ENCODE measurements at regions not wholly inside any gene's neighbourhood (a gene's known extent, or its start where the extent isn't known, plus 50 kb on each side); places are given as distances from the start of the nearest gene placed in this dataset.
"Not testable (repeated sequence)": the region's sequence is repeated elsewhere in the genome, so short reads cannot be mapped to it uniquely, and the experiment has no call there.

- no peak for DNase-seq
Measured at GRCh38 chr5:124148574-124148973, 597.9 kb downstream of the ZNF608 start.

DNA sequence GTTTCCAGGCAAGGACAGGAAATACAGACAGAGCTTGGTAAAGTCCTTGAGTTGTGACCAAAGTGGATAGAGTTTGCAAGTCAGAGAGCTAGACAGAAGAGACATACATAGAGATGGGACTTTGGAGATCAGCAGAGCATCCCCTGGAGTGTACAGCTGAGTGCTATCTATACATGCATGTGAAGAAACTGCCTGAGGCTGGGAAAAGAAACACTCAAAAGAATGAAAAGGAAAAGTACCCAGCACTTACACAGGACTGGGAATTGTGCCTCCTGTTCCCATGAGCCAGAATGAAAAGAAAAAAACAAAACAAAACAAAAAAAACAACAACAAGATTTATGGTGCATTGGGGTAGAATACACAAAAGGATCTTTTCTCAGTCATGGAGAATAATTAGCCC is 606.4 kb downstream of the ZNF608 start:
- DNase-seq, result no peak

- DNase-seq, result no peak
Measured at GRCh38 chr5:124139477-124139876, 607.0 kb downstream of the ZNF608 start.

DNA sequence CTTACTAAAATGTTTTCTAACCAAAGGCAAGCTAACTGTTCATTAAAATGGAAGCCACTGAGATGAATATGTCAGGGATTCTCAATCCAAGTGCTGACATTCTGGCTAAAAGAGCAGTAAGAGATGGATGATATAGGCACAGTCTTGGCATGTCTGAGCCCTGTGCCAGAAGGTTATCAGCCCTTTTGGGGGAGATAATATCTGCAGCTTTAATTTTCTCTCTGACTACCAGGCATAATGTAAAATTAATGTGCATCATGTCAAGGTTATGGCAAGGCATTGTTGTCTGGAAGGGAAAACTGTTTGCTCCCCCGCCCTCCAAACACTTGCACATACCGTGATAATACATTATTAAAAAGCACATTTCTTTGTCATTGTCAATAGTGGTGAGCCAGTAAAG is 609.8 kb downstream of the ZNF608 start:
- DNase-seq, result no peak

GRCh38 chr5:124134941-124135340 is 611.5 kb downstream of the ZNF608 start:
- no peak for DNase-seq

GRCh38 chr5:124133406-124133805 is 613.0 kb downstream of the ZNF608 start:
- DNase-seq, result no peak

DNA sequence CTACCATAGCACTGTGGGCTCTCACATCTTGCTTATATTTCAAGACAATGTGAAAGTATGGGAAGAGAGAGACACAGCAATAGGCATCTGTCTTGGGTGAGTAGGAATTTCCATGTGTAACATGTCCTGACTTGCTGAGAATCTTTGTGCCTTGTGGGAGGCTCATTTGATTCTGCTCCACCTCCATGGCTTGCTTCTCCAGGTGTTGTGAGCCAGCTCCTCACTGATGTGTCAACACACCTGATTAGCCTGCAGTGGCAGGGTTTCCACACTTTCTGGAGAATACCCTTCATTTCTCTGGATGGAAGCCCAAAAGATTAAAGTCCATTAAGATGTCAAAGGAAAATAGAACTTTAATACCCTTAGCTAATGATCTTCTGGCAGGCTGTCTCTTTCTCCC is 613.6 kb downstream of the ZNF608 start:
- DNase-seq, result no peak

GRCh38 chr5:124131466-124131865 is 615.0 kb downstream of the ZNF608 start:
- DNase-seq, result no peak

- DNase-seq, result no peak
Measured at GRCh38 chr5:124130816-124131215, 615.6 kb downstream of the ZNF608 start.

DNA sequence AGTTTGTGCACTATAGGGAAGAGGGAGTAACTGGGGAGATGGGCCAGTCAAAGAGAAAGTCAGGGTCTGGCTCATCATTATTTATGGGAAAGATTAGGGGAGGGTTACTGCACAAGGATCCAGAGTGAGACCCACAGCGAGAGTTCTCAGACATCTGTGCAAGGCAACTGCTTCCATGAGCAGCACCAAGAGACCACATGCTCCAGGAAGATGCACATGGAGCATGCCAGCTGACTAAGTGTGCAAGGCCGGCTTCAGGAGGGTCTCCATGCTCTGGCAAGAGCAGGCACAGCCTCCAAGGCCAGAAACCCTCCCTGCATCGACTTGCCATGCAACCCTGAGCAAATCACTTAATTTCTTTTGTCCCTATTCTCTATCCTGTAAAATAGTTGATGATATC is 616.9 kb downstream of the CSNK1G3 start:
- no peak for DNase-seq

DNA sequence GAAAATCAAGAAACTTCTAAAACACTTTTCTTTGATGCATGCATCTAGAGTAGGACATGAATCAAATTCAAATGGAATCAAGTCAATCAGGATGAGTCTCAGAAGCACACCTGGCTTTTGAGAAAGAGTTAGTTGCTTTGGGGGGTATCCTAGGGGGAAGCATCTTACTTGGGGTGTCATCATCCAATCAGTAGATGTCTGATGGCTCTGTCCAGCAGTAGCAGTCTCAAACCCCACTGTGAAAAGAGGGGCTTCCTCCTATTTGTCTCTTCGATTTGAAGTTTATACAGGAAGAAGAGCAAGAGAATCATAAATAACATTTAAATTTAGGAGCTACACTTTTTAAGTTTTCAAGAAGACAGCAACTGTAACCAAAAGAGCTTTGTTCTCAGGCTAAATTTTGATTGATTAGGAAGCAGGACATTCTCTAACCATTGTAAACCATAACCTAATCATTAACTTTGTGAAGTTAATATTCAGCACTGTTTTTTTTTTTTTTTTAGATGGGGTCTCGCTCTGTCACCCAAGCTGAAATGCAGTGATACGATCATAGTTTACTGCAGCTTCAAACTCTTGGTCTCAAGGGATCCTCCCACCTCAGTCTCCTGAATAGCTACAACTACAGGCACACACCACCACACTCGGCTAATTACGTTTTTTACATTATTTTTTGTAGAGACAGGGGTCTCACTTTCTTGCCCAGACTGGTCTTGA is 614.7 kb downstream of the CSNK1G3 start:
- no peak for DNase-seq

GRCh38 chr5:124124711-124125229 is 612.8 kb downstream of the CSNK1G3 start:
- no peak for DNase-seq

- no peak for DNase-seq
Measured at GRCh38 chr5:124121198-124121597, 609.2 kb downstream of the CSNK1G3 start.

GRCh38 chr5:124114911-124115310 is 602.9 kb downstream of the CSNK1G3 start:
- DNase-seq, result no peak

GRCh38 chr5:124111886-124112285 is 599.9 kb downstream of the CSNK1G3 start:
- no peak for DNase-seq

- DNase-seq, result no peak
Measured at GRCh38 chr5:124110942-124111341, 599.0 kb downstream of the CSNK1G3 start.

- DNase-seq, result no peak
Measured at GRCh38 chr5:124105326-124105725, 593.3 kb downstream of the CSNK1G3 start.

DNA sequence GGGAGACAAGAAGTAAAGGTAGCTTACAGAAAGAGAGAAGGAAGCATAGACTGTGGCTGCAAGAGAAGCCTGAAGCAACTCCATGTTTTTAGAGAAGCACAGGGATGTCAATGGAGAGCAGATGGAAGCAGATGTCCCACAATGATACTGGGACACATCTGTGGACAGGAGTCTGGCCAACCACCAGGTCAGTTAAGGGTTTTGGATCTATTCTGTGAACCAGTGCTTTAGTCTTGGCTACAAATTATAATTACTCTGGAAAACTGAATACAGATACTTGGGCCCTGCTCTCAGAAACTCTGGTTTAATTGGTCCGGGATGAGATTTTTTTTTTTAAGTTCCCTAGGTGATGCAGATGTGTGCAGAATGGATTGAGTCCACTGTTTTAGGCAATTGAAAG is 592.8 kb downstream of the CSNK1G3 start:
- DNase-seq, result no peak

DNA sequence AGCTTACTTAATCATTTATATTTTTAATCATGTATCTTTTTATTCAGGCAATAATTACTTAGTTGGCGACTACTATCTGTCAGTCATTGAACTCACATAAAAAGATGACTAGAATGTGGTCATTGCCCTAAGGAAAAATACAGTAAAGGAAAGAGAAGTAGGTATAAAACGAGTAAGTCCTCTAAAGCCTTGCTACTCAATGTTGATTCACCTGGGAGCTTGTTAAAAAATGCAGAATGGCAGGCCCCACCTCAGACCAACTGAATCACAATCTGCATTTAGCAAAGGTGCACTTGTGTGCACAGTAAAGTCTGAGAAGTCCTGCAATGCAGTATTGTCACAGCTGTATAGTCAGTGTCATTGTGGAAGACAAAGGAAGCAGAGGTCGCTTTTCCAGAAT is 592.4 kb downstream of the CSNK1G3 start:
- no peak for DNase-seq

- no peak for DNase-seq
Measured at GRCh38 chr5:124103671-124104070, 591.7 kb downstream of the CSNK1G3 start.

- DNase-seq, result not testable (repeated sequence)
Measured at GRCh38 chr5:124103056-124103455, 591.1 kb downstream of the CSNK1G3 start.

DNA sequence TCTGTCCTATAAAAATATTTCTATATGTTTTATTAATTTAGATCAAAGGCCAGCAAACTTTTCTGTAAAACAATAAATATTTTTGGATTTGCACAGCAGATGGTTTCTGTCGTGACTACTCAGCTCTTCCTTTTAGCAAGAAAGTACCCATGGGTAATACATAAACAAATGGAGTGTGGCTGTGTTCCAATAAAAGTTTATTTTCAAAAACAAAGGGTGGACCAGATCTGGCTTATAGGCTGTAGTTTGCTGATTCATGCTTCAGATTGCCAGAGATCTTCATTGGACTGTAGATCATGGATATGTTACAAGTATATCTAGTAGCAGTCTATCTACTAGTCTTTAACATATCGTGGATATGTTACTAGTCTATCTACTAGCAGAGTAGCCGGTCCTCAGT is 590.5 kb downstream of the CSNK1G3 start:
- no peak for DNase-seq

GRCh38 chr5:124093658-124094057 is 581.7 kb downstream of the CSNK1G3 start:
- DNase-seq, result no peak

- DNase-seq, result no peak
Measured at GRCh38 chr5:124090115-124090514, 578.1 kb downstream of the CSNK1G3 start.

DNA sequence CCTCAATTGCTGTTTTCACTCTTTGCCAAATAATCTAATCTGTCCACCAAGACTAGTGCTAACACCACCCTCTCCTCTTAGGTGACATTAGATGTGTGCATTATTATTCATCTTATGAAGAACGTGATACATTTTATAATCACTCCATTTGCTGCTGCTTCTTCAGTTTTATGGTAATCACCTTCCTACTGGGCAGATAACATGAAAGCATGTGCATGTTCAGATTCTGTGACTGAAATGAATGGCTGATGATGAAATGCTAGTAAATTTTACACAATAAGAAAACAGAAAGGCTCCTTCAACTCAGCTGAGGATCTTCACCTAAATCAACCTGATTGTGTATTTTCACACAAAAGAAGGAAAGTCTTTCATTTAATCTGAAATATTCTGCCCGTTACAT is 577.6 kb downstream of the CSNK1G3 start:
- DNase-seq, result no peak

All from stimulated activated CD4-positive, alpha-beta T cell treated with anti-CD3 and anti-CD28 coated beads, Interleukin-4, amount 100 ng/mL, for 24 hours (primary cell).